Central memory CD4-positive, alpha-beta T cell (primary cell): ENCODE measurements at regions not wholly inside any gene's neighbourhood (a gene's known extent, or its start where the extent isn't known, plus 50 kb on each side); places are given as distances from the start of the nearest gene placed in this dataset.
"Not testable (repeated sequence)": the region's sequence is repeated elsewhere in the genome, so short reads cannot be mapped to it uniquely, and the experiment has no call there.

Experiments used
- DNase-seq: peaks from one replicate; pipeline ENCODE4 v3.0.0; 2022

DNA sequence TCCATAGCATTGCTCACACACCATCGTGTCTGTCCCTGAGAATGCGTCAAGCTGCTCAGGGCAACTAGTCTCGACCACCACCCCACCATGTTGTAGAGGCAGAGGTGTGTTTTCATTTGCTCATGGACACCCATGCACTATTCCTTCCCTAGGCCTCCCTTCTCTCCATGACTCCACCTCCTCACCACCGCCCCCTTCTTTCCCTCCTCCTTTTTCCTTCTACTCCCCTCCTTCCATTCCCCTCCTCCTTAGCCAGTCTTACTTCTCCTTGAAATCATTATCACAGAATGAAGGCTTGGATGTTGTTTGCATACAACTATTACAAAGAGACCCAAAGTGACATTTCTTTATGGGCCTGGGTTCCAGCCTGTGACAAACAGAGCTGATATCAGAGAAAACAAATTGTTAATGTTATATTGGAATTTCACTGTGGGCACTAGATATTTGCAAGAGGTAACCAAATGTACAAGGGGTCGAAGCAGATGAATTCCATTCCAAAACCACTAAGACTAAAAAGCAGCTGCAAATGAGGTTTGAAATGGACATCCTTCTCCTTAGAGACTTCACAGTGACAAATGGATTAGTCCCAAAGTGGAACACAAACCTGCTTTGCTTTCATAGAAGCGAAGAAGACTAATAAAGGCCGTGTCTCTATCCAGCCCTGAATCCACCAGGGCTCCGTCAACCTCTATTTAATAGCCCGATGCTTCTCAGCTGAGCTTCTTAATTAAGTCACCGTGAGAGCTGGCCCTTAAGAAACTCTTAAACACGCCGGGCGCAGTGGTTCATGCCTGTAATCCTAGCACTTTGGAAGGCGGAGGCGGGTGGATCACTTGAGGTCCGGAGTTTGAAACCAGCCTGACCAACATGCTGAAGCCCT, 275.8 kb upstream of the SULF2 start:
- DNase-seq = no peak

DNA sequence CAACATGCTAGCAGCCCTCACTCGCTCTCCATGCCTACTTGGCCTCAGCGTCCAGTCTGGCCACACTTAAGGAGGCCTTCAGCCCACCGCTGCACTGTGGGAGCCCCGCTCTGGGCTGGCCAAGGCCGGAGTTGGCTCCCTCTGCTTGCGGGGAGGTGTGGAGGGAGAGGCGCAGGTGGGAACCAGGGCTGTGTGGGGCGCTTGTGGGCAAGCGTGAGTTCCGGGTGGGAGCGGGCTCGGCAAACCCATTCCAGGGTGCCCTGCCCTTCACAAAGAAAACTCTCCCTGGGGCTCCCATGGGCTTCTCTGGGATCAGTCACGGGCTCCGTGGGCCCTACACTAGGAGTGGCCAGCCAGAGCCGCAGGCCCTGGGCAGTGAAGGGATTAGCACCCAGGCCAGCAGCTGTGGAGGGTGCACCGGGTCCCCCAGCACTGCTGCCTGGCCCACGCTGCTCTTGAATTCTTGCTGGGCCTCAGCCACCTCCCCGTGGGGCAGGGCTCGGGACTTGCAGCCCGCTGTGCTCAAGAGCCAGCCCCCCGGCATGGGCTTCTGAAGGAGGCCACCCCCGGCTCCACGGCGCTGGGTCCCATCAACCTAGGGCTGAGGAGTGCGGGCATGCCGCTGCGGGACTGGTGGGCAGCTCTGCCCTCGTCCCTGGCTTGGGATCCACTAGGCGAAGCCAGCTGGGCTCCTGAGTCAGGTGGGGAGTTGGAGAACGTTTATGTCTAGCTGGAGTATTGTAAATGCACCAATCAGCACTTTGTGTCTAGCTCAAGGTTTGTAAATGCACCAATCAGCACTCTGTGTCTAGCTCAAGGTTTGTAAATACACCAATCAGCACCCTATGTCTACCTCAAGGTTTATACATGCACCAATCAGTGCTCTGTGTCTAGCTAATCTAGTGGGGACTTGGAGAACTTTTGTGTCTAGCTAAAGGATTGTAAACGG, 273.6 kb upstream of the SULF2 start:
- no peak for DNase-seq

DNA sequence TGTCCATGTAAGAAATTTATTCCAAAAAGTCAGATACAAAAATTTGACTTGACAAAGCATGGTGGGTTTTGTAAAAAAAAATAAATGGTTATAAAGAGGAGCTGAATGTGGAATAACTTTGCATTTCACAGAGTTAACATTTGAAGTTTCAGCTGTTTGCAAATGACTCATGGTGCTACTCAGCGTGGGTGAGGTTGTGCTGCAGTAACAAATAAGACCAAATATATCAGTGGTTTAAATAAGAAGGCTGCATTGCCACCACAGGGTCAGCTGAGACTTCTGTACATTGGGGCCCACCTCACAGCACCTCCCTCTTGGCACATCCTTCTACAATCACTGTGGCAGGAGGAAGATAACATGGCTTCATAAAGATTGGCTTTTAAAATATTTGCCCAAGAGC, 272.5 kb upstream of the SULF2 start:
- no peak for DNase-seq

DNA sequence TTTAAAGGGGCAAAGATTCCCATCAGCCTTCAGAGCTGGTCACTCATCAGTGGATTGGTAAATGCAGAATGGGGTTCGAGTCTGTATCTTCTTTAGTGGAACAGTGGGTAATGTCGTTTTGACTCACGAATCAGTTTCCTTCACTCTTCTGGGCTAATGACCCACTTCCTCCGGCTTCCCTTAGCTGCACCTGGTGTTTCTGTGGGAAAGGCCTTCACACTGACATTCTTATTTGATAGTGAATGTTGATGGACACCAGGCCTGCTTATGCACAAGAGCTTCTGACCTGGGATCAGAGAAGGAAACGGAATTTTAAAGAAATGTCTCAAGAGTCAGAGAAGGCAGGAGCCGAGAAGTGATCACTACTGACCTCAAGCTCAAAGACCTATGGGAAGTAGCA, 272.0 kb upstream of the SULF2 start:
- no peak for DNase-seq

DNA sequence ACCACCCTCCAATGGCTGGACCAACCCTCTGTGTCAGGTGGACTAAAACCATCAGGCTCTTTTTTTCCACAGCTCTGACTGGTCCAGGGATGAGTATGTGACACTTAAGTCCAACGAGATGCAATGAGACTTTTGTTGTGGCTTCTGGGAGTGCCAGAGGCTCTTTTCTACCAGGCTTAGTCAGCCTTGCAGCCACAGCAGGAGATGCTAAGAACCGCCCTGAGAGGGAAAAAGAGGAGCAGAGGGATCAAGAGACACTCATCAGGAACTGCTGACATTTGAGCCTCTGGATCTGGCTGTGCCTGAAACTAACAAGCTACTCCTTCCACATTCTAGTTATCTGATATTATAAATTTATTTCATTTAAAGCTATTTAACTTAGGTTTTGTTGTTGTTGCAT, 270.9 kb upstream of the SULF2 start:
- DNase-seq = no peak

DNA sequence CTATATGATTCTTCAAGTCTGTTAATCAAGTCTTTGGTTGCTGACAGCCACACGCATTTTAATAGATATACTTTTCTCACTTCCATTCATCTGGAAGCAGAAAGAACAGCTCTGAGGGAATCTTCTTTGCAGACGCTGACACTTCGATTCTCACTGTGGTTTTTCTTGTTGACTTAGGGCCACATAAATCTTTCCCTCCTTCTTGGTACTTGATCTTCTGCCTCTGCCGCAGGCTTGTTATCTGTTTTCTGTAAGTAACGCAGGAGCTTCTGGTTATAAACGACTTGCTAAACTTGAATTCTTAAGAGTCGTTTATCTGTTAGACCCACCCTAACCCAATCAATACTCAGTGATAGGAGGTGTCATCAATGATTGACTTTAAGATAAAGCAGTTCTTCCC, 268.8 kb upstream of the SULF2 start:
- DNase-seq = no peak

DNA sequence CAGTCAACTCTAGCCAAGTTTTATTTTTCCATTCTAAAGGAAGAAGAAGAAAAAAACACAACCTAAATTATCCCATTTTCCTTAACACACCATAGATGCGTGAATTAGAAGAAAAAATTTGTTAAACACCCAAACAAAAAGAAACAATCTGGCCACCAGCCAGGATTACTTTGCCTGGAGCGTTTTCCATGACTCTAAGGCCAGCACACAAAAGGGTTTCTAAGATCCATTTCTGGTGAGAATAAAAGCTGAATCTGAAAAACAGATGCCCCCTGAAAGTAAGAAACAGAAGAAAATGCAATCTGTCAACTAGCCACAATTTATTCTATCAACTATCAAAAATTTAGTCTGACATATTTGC, 267.2 kb upstream of the SULF2 start:
- no peak for DNase-seq

DNA sequence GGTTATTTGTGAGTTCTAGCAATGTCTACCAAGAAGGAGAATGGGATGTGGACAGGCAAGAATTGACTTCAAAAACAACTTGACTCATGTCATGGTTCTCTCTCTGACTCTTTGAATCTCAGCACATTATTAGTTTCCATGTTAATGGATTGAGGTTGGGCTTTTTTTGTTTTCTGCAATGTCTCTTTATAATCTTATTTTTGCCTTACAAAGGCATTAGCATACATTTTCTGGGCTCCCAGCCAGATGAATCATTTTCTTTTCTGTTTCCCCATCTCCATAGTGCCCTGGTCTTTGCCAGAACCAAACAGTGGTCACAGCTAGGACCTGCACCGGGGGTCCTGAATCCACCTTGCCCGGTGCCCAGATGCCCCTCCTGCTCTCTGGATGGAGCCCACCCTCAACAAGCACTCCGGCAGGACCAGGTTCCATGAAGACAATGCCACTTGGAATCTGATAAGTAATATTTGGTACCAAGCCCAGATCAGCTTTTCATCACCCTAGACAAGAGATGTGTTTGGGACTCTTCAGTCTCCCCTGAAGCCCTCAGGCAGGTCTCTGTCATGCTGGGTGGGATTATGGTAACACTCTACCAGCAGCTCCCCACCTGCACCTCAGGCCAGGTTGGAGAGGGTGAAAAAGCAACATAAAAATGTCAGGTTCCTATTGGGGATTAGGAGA, 266.7 kb upstream of the SULF2 start:
- DNase-seq = no peak

DNA sequence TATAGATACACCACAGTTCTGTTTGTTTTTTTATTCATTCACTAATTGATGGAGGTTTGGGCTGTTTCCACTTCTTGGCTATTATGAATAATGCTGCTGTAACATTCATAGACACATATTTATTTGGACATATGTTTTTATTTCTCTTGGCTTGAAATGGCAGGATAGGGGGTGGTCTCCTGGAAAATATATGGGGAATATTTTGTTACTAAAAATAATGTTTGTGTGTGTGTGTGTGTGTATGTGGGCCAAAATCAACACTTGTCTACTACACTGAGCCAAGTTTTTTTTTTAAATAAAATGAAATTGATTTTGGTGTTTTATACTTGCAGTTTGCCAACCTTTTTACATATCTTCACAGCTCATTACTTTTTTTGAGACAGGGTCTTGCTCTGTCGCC, 264.4 kb upstream of the SULF2 start:
- DNase-seq = no peak

DNA sequence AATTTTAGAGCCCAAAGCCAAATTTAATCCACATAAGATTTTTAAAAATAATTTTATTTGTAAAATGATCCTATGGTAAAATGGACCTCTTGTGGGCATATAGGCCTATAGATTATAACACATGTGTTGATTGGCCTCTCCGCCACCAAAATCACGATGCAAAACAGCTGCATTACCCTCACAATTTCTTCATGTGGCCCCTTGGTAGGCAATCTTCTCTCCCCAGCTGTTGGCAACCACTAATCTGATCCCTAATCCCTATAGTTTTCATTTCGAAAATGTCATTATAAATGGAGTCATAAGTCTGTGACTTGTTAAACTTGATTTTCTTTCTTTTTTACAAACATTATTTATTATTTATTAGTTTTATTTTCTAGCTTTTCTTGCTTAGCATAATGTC, 263.9 kb upstream of the SULF2 start:
- DNase-seq = no peak

DNA sequence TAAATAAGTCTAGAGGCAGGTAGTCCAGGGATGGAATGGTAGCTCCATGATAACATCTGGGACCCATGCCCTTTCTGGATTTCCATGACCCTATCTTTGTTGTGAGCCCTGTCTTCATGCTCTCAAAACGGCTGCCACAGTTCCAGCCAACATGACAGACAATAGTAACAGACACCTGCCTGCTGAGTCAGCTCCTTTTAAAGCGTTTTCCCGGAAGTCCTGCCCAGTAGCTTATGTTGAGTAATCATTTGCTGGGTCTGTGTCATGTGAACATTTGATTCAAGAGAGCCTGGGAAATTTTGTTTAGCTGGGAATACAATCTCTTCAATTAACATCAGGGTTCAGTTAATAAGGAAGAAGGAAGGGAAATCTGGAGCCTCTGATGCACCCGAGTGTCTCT, 262.2 kb upstream of the SULF2 start:
- no peak for DNase-seq

DNA sequence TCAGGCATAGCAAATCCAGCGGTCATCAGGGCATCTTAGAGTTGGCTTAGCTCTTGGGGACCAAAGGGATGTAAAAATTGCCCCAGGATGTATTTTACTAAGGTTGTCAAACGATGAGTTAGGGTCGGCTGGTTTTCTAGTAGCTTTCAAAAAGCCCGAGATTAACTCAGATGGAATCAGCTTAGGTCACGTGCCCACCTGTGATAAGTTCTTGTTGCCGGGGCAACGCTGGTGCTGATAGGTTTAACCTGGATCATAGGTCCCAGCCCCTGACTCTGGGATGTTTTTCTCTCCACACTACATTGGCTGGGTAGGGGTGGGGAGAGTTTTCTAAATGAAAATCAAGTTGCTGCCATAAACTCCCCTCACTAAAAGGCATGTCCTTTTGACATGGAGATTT, 257.3 kb upstream of the SULF2 start:
- no peak for DNase-seq

DNA sequence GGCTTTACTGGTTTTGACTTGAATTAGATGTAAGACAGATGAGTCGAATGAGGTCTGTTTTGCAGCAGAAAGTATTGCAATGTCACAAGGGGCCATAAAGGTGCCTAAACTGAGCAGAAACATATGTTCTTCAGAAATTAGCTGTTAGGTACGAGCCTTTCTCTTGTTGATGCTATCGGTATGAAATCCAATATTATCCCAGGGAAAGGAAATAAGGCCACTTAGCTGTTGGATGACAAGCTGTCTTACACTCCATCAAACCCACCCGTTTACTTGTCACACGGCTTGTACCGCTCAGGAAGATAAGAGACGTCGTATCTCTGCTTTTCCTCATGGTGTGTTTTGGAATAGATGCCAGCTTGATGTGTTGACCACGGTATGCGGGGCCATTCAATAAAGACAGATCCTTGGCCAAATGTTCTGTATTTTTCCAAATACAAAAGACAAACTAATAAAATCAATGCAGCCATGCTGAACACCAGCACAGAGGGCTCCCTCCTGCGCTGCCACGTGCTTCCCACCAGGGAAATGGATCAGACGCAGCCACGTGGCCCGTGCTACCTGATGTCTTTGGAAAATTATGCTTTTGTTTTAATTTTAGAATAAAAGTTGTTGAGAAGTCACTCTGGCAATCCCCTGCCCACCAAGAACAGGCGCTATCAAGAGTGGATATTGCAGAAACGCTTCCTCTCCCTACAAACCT, 255.9 kb upstream of the SULF2 start:
- no peak for DNase-seq

DNA sequence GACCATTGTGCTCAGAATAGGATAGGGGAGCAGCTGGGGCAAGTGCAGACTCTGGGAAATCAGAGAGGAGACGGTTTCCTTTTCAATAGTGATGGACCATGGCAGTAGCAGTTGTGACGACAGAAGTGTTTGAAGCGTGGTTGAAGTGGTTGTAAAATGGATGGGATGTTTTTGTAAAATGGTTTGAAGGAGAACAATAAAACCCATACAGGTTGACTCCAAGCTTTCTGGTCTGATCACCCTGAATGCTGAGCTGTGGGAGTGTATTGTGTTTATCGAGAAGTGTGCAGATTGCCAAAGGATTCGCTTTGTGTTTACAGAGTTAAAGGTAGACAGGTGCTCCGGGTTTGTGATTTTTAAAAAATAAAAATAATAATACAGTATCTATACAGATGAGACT, 255.2 kb upstream of the SULF2 start:
- DNase-seq = no peak

DNA sequence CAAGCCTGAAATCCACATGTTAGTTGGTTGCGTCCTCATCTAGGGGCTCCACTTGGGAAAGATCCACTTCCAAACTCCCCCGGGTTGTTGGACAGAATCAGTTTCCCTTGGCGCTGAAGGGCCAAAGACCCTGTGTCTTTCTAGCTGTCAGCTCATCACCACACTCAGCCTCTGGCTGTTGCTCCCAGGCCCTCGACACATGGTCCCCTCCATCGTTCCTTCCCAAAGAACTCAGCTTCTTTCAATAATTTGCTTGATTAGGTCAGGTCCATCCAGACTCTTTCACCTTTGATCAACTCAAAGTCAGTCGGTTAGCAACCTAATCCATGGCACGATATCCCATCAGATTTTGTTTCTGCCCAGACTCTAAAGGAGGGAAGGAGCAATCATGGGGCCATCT, 254.8 kb upstream of the SULF2 start:
- DNase-seq = no peak

DNA sequence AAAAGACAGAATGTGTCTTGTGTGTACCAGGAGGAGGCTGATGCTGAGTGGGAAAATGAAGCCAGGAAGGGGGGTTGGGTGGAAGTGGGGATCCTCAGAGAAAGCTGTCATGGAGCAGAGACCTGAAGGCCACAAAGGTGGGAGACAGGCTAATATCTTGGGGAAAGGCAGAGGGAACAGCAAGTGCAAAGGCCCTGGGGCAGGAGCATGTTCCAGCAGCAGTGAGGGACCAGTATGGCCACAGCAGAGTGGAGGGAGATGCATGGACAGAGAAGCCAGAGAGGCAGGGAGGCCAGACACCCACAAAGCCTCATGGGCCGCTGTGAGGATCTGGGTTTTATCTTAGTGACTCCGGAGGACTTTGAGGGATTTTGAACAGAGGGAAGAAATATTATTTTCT, 254.2 kb upstream of the SULF2 start:
- no peak for DNase-seq

DNA sequence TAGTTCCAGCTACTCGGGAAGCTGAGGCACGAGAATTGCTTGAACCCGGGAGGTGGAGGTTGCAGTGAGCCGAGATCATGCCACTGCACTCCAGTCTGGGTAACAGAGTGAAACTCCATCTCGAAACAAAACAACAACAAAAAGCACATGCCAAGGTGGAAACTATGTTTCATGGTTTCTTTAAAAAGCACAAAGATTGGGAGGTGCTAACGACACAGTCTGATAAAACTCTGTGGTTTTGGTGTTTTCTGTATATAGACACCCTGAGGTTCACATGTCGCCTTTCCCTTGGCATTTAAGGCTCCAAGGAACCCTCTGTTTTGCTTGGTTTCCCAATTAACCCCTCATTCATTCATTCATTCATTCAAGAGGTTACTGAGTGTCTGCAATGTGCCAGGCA, 253.4 kb upstream of the SULF2 start:
- no peak for DNase-seq

DNA sequence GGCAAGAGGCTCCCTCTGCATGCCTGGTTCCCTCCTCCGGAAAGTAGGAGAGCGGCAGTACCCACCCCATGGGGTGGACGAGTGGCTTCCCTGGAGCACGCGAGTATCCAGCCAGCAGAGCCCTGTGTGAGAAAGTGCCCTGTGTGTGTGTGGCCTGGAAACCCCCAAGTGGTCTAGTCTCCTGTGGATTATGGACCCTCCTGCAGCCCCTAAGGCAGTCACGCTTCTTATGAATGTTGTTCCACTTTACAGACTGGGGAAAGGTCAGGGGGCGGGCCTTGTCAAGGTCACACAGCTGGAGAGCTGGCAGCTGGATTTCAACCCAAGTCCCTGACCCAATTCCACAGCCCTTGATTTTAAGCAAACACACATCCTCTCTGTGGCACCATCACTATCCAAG, 252.5 kb upstream of the SULF2 start:
- DNase-seq = not testable (repeated sequence)

DNA sequence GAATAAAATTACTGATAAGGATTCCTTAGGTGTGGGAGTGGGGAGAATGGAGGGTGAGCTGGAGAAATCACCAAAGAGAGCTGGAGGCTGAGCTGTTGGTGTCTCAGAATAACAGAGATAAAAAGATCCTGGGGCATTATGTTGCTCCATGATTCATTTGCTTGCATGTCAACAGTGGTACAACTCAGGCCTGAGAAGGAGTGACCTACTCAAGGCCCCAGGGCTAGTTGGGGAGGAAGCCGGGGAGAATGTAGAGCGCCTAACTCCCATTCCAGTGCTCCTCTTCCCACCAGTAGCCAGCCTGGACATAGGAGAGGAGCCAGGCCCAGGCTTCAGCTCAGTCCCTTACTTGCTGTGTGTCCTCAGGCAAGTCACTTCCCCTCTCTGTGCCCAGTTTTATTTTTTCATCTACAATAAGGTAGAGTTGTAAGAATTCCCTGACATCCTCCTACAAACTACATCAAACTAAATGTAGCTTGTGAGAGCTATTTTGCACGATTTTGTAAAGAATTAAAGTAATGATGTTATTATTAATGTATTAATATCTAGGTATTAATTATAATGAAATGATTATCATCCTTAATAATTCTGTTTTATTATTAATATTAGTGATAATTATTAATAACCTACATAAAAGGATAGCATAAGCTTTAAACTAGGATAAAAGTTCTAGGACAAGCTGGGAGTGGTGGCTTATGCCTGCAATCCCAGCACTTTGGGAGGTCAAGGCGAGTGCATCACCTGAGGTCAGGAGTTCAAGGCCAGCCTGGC, 250.9 kb upstream of the SULF2 start:
- DNase-seq = no peak

DNA sequence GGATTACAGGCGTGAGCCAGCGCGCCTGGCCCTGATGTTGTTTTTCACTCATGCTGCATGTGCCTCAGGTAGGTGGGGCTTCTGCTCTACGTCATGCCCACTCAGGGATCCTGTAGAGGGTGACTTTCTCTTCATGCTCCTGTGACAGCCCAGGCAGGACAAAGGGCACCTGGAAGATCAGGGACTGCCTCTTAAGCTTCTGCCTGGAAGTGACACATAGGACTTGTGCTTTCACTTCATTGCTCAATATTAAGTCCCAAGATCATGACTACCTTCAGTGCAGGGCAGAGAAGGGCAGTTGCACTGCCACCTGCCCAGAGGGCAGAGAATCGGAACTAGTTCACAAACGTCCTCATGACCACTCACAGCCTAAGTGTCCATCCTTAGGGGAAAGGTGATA, 249.5 kb upstream of the SULF2 start:
- DNase-seq = no peak

DNA sequence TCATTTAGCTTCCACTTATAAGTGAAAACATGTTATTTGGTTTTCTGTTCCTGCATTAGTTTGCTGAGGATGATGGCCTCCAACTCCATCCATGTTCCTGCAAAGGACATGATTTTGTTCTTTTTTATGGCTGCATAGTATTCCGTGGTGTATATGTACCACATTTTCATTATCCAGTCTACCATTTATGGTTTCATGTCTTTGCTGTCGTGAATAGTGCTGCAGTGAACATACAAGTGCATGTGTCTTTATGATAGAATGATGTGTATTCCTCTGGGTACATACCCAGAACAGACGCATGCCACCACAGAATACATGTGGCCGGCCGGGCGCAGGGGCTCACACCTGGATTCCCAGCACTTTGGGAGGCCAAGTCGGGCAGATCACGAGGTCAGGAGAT, 247.7 kb upstream of the SULF2 start:
- DNase-seq = not testable (repeated sequence)

DNA sequence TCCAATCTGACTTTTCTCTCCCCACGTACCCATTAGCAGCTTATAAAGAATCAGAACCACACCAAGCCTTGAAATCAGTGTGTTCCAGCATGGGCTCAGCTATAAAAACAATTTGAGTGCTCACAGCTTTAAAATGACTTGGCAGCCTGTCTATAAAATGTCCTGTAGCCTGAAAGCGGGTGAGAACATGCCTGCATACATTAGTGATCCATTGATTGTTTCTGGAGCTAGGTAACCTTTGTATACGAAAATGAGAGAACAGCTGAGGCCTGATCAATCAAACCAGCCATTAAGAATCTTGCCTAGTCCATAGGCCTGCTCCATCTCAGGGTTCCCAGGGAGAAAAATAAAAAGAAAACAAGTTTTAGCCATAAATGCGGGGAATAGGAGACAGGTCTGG, 245.8 kb upstream of the SULF2 start:
- DNase-seq = no peak
